ENCODE measurements at regions not wholly inside any gene's neighbourhood (a gene's known extent, or its start where the extent isn't known, plus 50 kb on each side); places are given as distances from the start of the nearest gene placed in this dataset.

- DNase-seq (ENCODE audit: low read depth in 3 of 3, low spot score in 2 of 3): no peak
These were observed 94.4 kb downstream of the MIS18A start for GRCh38 chr21:32184485-32184884.

GRCh38 chr21:32184065-32184464 lies 94.8 kb downstream of the MIS18A start:
- no peak for DNase-seq (ENCODE audit: low read depth in 3 of 3, low spot score in 2 of 3)

- DNase-seq (ENCODE audit: low read depth in 3 of 3, low spot score in 2 of 3): no peak
These were observed 95.5 kb downstream of the MIS18A start for GRCh38 chr21:32183396-32183795.

- no peak for DNase-seq (ENCODE audit: low read depth in 3 of 3, low spot score in 2 of 3)
These were observed 96.4 kb downstream of the MIS18A start for GRCh38 chr21:32182449-32182848.

GRCh38 chr21:32181457-32181856 lies 97.4 kb downstream of the MIS18A start:
- no peak for DNase-seq (ENCODE audit: low read depth in 3 of 3, low spot score in 2 of 3)

GRCh38 chr21:32174819-32175218 lies 104.0 kb downstream of the MIS18A start:
- no peak for DNase-seq (ENCODE audit: low read depth in 3 of 3, low spot score in 2 of 3)

GRCh38 chr21:32173121-32173724 lies 105.6 kb downstream of the MIS18A start:
- DNase-seq (ENCODE audit: low read depth in 3 of 3, low spot score in 2 of 3): no peak

- DNase-seq (ENCODE audit: low read depth in 3 of 3, low spot score in 2 of 3): no peak
These were observed 106.7 kb downstream of the MIS18A start for GRCh38 chr21:32172106-32172505.

GRCh38 chr21:32167513-32167912 lies 111.3 kb downstream of the MIS18A start:
- no peak for DNase-seq (ENCODE audit: low read depth in 3 of 3, low spot score in 2 of 3)

GRCh38 chr21:32163386-32163785 lies 115.5 kb downstream of the MIS18A start:
- DNase-seq (ENCODE audit: low read depth in 3 of 3, low spot score in 2 of 3): no peak

GRCh38 chr21:32162727-32163320 lies 116.0 kb downstream of the MIS18A start:
- no peak for DNase-seq (ENCODE audit: low read depth in 3 of 3, low spot score in 2 of 3)

GRCh38 chr21:32155226-32155625 lies 123.6 kb downstream of the MIS18A start:
- no peak for DNase-seq (ENCODE audit: low read depth in 3 of 3, low spot score in 2 of 3)

GRCh38 chr21:32147041-32147440 lies 131.8 kb downstream of the MIS18A start:
- no peak for DNase-seq (ENCODE audit: low read depth in 3 of 3, low spot score in 2 of 3)

- no peak for DNase-seq (ENCODE audit: low read depth in 3 of 3, low spot score in 2 of 3)
These were observed 134.0 kb downstream of the MIS18A start for GRCh38 chr21:32144851-32145250.

- DNase-seq (ENCODE audit: low read depth in 3 of 3, low spot score in 2 of 3): peak; percentile 34 to 47 (median 40)
These were observed 135.5 kb downstream of the MIS18A start for GRCh38 chr21:32143241-32143939.

- DNase-seq (ENCODE audit: low read depth in 3 of 3, low spot score in 2 of 3): no peak
These were observed 137.6 kb downstream of the MIS18A start for GRCh38 chr21:32141318-32141633.

GRCh38 chr21:32140604-32141317 lies 138.1 kb downstream of the MIS18A start:
- no peak for DNase-seq (ENCODE audit: low read depth in 3 of 3, low spot score in 2 of 3)

GRCh38 chr21:32140151-32140550 lies 138.7 kb downstream of the MIS18A start:
- no peak for DNase-seq (ENCODE audit: low read depth in 3 of 3, low spot score in 2 of 3)

- no peak for DNase-seq (ENCODE audit: low read depth in 3 of 3, low spot score in 2 of 3)
These were observed 140.2 kb downstream of the MIS18A start for GRCh38 chr21:32138658-32139057.

- DNase-seq (ENCODE audit: low read depth in 3 of 3, low spot score in 2 of 3): no peak
These were observed 140.9 kb downstream of the MIS18A start for GRCh38 chr21:32137931-32138330.

- no peak for DNase-seq (ENCODE audit: low read depth in 3 of 3, low spot score in 2 of 3)
These were observed 141.6 kb downstream of the MIS18A start for GRCh38 chr21:32137266-32137665.

- no peak for DNase-seq (ENCODE audit: low read depth in 3 of 3, low spot score in 2 of 3)
These were observed 142.3 kb downstream of the MIS18A start for GRCh38 chr21:32136546-32136945.

Measured in right renal cortex interstitium (tissue), 3 donors.